Stimulated activated naive CD4-positive, alpha-beta T cell (primary cell): ENCODE measurements at regions not wholly inside any gene's neighbourhood (a gene's known extent, or its start where the extent isn't known, plus 50 kb on each side); places are given as distances from the start of the nearest gene placed in this dataset.

Experiments used
- DNase-seq, 6 experiments: peaks; one replicate each; lab custom pipeline; 2025; lab: John Stamatoyannopoulos, UW

DNA sequence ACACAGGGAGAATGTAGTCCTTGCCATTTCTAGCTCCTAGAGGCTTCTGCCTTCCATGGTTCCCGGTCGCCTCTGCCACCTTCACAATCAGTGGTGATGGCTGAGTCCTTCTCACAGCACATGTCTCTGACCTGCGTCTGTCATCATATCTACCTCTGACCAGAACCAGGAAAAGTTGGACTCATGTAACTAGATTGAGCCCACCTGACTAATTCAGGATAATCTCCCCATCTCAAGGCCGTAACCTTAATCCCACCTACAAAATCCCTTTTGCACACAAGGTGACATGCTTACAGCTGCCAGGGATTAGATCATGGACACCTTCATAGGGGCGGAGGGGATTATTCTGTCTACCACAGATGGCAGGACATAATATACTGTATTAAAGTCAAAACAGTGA is 375.6 kb downstream of the ICE1 start:
- DNase-seq: no peak

DNA sequence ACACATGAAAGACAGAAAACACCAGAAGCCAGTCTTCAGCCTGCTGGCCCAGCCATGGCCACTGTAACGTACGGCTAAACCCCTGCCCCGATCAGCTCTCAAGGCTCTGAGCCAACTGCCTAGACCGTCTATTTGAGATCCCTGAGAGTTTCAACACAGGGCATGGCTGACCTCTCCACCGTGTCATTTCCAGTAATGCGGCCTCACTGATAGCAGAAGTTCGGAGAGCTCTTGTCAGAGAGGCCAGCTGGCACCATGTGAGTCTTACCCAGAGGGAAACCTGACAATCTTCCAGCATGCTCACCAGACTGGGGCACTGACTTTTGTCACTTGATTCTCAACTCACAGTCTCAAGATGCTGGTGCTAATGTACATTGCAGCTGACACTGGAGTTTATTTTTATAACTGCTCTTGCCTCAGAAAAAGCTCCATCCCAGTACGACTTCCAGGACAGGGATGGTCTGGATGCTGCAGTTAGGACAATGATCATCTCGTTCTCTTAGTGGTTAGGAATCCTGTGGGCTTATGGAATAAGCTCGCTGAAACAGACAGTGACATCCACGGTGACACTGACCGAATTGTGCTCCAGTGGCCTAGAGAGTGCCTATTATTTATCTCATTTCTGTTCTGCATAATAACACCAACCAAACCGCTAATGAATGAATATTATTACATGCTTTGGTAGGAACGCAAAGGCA is 372.7 kb downstream of the ICE1 start:
- no peak for DNase-seq

DNA sequence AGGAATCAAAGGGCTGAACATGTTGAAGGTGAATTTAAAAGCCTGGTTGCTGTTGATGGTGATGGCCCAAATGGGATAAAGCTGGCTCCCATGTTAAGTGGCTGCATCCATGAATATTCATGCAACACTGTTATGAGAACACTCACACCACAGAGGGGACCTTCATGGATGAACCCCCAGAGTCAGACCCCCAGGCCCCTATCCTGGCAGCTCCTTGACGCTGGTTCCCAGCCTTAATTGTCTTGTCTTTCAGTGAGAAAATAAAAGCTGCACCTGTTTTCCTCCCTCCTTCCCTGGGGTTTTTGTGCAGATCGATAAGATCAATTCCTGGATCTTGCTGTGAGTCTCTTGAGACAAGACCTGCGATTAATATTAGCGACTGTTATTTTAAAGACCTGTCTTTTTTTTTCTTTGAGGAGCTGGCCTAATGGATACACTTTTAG is 371.7 kb downstream of the ICE1 start:
- no peak for DNase-seq

DNA sequence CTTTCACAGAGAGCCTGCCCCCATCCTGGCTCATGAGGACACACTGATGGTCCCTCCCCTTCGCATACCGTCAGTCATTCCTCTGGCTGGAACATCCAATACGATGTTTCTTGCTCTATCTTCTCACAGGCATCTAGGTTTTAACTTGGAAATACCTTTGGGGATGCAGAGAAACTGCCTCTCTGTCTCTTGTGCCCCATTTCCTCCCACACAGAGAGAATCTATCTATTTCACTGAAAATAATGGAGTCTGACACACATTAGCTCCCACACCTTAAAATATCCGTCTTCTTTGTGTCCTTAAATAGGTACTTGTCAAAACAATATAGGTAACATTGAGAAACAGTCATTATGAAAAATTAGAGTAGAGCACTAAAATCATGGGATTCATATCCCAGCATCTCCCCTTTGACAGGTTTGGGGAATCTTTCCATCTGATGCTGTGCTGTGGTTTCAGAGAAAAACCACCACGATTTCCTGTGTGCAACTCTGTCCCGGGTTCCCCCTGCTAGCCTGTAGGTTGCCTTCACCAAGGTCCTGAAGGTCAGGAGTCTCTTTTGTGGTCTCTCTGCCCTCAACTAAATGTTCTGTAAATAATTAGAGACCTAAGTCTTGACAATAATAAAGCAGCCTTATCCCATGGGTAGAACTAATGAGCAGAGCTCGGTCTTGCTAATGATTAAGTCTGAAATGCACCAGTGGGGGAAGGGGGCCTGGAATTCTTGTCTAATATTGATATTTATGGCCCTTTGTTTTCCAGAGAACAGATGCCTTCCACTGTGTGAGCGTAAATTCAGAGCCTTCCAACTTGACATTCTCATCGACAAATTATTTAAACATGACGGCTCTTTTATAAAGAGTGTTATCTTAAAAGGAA is 371.0 kb downstream of the ICE1 start:
- no peak for DNase-seq

DNA sequence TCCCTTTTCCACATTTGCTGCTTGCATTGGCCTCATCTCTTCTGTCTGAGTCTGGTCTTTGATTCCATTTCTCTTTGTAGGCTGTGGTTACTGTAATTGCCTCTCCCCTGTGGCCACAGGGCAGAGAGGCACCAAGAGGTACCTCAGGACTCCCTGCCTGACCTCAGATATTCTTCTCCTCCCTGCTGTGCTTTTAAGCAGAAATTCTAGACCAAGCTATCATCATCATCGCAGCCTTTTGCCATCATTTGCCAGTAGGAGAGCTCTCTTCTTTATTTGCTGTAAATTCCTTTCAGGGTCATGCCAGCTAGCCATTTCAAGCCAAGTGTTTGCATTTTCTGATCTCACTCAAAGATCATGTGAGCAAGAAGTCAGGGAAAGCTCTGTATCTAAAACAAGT is 369.6 kb downstream of the ICE1 start:
- no peak for DNase-seq

DNA sequence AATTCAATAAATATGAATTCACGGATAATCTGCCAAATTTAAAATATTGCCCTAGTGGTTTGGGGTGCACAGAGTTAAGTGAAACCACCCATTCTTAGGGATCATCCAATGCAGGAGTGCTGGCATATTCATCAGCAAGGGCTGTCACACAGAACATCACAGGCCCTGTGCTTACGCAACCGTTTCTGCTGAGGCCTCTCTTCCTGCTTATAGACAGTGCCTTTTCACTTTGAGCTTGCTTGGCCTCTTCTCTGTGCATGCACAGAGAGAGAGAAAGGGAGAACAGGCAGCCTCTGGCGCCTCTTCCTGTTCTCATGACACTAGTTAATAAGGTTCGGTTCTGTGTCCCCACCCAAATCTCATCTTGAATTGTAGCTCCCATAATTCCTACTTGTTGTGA is 366.3 kb downstream of the ICE1 start:
- DNase-seq: no peak

DNA sequence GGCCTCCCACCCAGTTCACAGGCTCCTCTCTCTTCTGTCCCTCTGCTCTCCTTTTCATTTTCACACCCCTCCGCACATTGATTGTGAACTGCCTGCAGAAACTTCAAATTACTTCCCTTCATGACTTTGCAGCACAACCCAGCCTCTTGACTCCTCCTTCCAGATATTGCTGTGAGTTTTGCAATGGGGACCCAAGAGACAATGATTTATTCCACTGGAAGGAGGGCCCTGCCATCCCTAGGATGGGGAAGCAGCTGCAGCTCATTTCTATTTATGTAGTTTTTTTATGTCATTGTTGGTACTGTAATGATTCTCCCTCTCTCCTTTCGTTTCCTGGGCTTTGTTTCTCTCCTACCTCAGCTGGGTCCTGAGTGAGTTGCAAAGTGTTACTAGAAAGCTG is 364.9 kb downstream of the ICE1 start:
- no peak for DNase-seq

DNA sequence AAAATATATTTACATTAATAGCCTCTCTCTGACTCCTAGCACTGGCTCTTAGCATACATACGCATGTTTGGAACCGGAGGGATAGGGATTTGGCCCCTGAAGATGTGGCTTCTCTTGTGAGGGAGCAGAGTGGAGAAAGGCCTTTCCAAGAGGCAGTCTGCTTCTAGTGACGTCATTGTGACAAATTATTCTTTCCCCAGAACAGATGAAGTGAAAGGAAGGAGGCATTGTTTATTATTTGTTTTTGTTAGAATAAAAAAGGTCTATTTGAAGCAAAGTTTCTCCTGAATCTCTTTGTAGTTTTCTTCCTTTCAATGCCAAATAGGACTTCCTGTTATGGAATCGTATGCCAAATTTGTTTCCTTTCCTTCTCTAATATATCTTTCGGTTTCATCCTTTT is 361.6 kb downstream of the ICE1 start:
- no peak for DNase-seq

DNA sequence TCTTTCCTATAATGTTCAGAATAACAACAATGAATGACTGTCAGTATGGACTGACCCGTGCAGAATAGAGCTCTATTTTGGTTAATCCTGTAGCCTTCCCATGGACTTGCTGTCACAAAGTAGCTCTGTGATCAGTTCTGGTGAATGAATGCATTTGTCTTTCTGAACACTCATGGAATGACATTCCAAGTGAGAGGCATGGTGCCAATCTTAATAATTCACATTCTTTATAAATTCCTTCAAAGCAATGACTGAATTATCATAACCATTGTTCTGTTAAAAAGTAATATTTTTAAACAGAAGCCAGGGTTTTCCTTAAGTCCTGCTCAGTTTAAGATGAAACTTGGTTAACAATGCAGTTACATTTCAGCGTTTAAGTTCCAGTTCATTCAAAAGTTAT is 360.5 kb downstream of the ICE1 start:
- no peak for DNase-seq

DNA sequence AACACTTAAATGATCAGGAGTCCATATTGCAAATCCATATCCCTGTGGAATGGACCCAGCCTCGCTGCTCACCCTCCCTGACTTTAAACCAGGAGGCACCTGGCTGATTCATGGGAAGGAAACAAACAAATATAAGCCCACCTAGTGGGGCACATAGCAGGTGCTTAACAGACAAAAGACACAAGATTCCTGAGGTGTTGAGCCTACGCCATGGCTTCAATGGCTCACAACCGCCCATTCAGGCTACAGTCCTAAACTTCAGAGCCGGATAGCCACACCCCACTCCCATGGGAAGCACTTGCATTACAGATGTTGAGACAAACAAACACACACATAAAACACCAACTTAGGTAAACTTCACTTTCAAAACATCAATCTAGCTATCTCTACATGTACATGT is 359.9 kb downstream of the ICE1 start:
- DNase-seq: no peak

DNA sequence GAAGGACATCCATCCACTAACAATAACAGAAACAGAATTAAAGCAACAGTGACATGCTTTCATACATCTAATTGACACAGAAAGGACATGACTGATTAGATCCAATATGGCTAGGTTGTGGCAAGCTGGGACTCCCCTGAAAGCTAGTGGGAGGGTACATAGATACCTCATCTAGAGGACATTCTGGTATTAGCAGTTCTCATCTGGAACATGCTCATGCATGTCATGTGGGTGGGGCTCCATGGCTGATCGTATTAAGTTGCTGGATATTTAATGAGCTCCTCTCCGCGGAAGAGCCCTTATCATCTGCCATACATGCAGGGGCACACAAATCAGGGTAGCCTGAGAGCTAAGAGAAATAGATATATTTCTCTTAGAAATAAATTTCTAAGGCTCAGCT is 358.9 kb downstream of the ICE1 start:
- DNase-seq: no peak

DNA sequence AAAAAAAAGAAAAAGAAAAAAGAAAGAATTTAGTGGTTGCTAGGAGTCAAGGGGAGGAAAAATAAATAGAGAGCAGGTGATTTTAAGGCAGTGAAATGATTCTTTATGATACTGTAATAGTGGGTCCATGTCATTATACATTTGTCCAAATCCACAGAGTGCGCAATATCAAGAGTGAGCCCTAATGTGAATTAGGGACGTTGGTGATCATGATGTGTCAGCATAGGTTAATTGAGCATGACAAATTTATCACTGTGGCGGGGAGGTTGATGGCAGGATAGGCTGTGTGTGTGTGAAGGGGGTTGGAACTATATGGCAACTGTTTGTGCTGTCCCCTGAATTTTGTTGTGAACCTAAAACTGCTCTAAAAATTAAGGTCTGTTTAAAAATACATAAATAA is 357.8 kb downstream of the ICE1 start:
- DNase-seq: no peak

DNA sequence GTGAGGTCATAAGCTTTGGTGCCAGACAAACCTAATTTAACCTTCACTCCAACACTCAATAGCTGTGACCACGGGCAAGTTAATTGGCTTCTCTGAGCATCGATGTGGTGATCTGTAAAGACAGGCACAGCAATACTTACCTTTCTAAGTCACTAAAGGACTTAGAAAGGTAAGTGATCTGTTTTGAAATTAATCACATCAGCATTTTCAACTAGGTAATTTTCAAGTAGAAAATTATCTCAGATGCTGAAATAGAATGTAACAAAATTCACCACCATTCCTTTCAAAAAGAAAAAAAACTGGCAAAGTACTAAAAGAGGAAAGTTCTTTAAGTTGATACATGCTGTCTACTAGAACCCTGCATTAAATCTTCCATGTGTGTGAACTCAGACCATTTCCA is 354.5 kb downstream of the ICE1 start:
- DNase-seq: no peak

DNA sequence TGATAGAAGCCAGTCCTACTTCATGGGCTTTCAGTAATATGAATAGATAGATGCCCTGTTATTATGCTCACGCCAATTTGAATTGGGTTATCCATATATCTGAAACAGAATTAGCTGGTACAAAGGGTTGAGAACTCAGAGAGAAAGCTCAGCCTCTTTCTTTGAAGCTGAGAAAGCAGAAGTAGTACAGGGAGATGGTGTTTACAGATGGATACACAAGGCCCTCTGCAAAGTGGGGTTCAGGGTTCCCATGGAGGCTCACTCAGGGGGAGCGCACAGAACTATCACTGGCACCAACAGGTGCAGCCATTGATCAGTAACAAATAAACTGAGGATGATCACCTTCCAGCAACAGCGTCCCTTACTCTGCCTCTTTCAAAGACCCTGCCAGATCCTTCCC is 349.7 kb downstream of the ICE1 start:
- no peak for DNase-seq

DNA sequence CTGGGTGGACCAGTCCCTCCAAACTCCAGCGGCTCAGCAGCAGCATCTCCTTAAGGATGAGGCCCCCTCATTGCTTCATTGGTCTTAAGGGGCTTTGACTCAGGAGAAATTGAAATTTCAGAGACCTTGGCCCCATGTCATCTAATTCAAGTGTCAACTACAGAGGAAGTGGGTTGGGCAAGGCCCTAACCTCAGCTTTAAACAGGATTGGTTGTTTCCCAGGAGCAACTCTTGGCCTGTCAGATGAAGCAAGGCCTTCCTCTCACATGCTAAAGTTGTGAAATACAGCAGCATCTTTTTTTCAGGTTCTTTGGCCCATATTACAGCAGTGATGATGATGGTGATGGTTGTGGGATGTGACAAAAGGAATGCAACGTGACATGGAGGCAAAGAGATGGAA is 348.3 kb downstream of the ICE1 start:
- DNase-seq: no peak

DNA sequence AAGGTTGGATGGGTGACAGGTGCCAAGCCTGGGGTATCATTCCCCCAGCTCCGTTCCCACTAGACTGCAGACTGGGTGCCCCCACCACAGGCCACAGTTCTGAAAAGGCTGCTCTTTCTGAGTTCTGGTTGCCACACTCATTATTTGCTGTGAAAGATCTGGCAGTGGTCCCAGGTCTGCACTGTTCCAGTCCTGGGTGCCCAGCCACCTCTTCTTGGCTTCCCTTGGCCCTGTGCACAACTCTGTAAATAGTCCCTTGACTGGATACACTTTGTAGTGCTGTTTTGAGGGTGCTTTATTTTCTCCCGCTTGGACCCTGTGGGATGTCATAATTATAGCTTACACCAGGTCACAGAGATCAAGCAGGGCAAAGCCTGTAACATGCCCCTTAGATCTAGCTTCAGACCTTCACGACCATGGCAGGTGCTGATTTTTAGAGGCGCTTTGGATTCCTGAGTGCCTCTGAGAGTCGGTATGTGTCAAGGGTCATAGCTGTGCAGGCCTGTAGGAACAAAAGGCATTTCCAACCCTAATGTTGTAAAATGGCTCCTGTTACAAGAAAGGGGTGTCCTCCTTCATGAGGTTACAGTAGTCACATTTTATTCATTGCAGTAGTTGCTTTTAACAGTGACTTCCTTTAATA is 344.9 kb downstream of the ICE1 start:
- no peak for DNase-seq

DNA sequence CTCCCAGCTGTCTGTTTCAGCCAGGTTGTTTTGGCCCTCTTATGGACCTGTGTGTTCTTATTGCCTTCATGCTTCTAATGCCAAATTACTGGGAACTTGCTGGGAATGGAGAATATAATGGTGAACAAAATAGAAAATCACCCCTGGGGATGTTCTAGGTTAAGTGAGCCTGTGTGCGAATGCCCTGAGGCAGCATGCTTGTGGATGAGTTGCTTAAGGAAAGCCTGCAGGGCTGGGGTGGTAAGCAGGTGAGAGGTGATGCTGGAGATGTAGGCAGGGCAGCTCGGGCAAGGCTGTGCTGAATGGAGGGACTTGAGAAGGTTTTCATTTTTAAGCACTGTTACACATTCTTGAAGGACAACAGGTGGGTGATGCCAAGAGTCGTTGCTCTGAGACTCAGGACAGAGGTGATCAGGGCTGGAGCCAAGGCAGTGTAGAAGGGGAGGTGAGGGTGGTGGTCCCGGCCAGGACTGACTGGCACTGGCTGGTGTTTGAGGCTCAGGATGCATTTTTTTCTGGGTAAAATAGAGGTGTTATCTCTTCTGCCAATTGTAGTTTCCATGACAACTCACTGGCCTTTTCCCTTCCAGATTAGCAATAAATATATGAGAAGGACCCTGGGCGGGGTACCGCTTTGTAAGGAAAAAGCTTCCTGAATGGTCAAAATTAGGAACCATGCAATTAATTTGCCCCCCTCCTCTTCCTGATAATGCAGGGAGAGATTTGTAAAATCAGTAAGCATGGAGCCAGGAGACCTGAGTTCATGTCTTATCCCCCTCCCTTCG is 342.8 kb downstream of the ICE1 start:
- no peak for DNase-seq

DNA sequence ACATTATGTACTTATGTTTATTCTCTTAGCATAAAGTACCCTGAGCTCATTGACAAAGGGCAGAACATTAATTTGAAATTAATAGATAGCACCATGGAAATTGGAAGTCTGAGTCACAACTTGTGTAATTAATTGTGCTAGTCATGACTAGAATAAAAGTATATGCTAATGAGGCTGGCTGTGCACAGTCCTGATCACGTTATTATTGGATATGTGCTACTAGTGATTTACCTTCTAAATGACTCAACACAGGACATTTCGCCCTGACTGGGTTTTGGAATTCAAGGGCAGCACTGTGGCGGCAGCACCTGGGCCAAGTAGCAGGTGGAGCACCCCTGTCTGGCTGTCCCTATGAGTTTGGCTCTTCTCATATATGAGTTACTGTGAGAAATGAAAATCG is 341.8 kb downstream of the ICE1 start:
- DNase-seq: no peak

DNA sequence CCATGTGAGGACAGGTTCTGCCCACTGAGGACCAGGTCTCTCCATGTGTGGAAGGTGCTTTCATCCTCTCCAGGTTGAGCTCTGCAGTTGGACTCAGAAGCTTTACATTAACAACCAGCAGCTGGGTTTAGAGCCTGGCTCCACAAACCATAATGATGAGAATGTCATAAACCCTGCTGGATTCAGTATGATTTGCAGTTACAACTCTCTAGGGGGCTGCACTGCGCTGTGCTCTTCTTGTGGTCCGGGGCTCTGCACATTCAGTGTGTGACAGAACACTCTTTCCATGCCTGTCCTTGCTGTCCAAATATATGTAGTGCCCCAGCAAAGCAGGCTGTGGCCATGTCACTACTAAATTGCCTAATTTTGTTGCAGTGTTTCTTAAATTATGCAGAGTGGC is 334.3 kb downstream of the ICE1 start:
- no peak for DNase-seq

DNA sequence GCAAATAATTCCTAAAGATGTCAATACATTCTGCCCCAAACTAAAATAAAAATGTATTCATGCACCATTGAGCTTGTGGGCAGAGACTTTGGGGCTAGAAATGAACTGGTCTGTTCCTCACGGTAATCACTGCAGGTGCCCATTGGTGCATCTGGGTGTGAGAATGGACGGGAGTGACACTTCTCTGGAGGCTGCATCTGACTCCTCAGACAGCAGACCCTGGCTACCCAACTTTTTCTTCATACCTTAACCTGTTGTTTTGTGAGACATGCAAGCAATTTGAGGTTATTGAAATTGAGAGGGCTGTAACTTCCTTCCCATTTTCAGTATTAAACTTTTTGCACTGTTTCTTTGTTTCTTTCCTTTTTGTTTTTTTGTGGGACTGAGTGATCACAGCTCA is 333.4 kb downstream of the ICE1 start:
- DNase-seq: no peak

DNA sequence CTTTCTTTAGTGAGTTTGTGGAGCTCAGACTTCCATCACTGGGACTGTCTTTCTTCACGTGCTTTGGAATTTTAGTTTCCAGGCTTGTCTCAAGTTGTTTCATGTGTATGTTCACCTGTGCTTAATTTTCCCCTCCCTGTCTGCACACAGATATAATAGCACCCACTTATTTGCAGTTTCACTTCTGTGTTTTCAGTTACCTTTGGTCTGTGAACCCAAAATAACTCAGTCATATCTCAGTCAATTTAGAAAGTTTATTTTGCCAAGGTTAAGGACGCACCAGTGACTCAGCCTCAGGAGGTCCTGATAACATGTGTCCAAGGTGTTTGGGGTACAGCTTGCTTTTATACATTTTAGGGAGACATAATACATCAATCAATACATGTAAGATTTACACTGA is 330.4 kb downstream of the ICE1 start:
- DNase-seq: no peak

DNA sequence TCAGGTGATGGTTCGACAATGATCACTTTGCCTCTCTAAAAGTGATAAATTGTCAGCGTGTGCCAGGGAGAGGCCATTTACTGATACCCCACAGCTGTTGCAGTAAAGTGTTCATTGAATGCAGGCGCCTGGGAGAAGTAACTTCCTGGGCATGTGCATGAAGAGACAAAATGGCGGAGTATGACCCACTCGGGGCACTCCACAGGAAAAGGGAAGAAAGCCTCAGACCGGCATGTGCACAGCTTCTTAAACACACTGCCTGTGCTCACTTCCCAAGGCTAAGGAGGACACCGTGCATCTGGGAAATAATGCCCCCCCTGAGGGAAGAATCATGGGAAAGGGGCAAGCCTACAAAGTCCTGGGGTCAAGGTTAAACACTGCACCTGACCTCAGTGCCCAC is 329.5 kb downstream of the ICE1 start:
- no peak for DNase-seq
